T-helper 2 cell (primary cell): ENCODE measurements at regions not wholly inside any gene's neighbourhood (a gene's known extent, or its start where the extent isn't known, plus 50 kb on each side); places are given as distances from the start of the nearest gene placed in this dataset.
"Not testable (repeated sequence)": the region's sequence is repeated elsewhere in the genome, so short reads cannot be mapped to it uniquely, and the experiment has no call there.

Experiments used
- DNase-seq, 5 experiments: peaks; one replicate each; pipeline versions ENCODE4 v3.0.0 to v3.0.0-alpha.2; 2012 to 2022

GRCh38 chr2:18309188-18309587, 251.3 kb downstream of the RDH14 start:
- no peak for DNase-seq

GRCh38 chr2:18304849-18305248, 255.6 kb downstream of the RDH14 start:
- no peak for DNase-seq

- DNase-seq: no peak
Measured at GRCh38 chr2:18301421-18302139, 258.9 kb downstream of the RDH14 start.

GRCh38 chr2:18299423-18300212, 260.8 kb downstream of the RDH14 start:
- DNase-seq: no peak

- DNase-seq: no peak
Measured at GRCh38 chr2:18297534-18298058, 262.9 kb downstream of the RDH14 start.

- no peak for DNase-seq
Measured at GRCh38 chr2:18290386-18290785, 270.1 kb downstream of the RDH14 start.

GRCh38 chr2:18286897-18287296, 273.6 kb downstream of the RDH14 start:
- DNase-seq: no peak

- no peak for DNase-seq
Measured at GRCh38 chr2:18284331-18284730, 276.1 kb downstream of the RDH14 start.

- no peak for DNase-seq
Measured at GRCh38 chr2:18282026-18282425, 278.4 kb downstream of the RDH14 start.

GRCh38 chr2:18276583-18277075, 283.8 kb downstream of the RDH14 start:
- no peak for DNase-seq

GRCh38 chr2:18273205-18273604, 287.2 kb downstream of the RDH14 start:
- DNase-seq: no peak

- no peak for DNase-seq
Measured at GRCh38 chr2:18272148-18272494, 288.3 kb downstream of the RDH14 start.

GRCh38 chr2:18271370-18272147, 288.9 kb downstream of the RDH14 start:
- DNase-seq: no peak

- no peak for DNase-seq
Measured at GRCh38 chr2:18268400-18268799, 292.1 kb downstream of the RDH14 start.

- DNase-seq: no peak
Measured at GRCh38 chr2:18267501-18267900, 293.0 kb downstream of the RDH14 start.

- not testable (repeated sequence) for DNase-seq
Measured at GRCh38 chr2:18266699-18267098, 293.8 kb downstream of the RDH14 start.

GRCh38 chr2:18265614-18266586, 294.6 kb downstream of the RDH14 start:
- no peak for DNase-seq

GRCh38 chr2:18262601-18263000, 297.9 kb downstream of the RDH14 start:
- no peak for DNase-seq

GRCh38 chr2:18253686-18254197, 306.7 kb downstream of the RDH14 start:
- DNase-seq: no peak

- no peak for DNase-seq
Measured at GRCh38 chr2:18251486-18251885, 309.0 kb downstream of the RDH14 start.

- DNase-seq: no peak
Measured at GRCh38 chr2:18247282-18248110, 313.0 kb downstream of the RDH14 start.
